ENCODE measurements at regions not wholly inside any gene's neighbourhood (a gene's known extent, or its start where the extent isn't known, plus 50 kb on each side); places are given as distances from the start of the nearest gene placed in this dataset.

- no peak for TF ChIP-seq CTCF (IDR thresholded peaks at IDR 0.05 in 8 of 11, conservative IDR thresholded peaks at IDR 0.05 in 3 of 11)
- no peak for TF ChIP-seq POLR2A (IDR thresholded peaks at IDR 0.05)
- TF ChIP-seq POLR2AphosphoS5 (IDR thresholded peaks at IDR 0.05), result no peak
These were observed 63.8 kb upstream of the TBL1X start for GRCh38 chrX:9401051-9401450.
